Fibroblast of lung (primary cell): ENCODE measurements at regions not wholly inside any gene's neighbourhood (a gene's known extent, or its start where the extent isn't known, plus 50 kb on each side); places are given as distances from the start of the nearest gene placed in this dataset.
"Not testable (repeated sequence)": the region's sequence is repeated elsewhere in the genome, so short reads cannot be mapped to it uniquely, and the experiment has no call there.

Source experiments
- DNase-seq, 2 donors: peaks; one replicate each; pipeline versions ENCODE4 v3.0.0 to v3.0.0-alpha.2; 2010; ENCODE audit warnings: low read depth in 2 of 2
- H2AFZ ChIP-seq: 2 replicates; pipeline ENCODE4 v1.5.1; 2012; ENCODE audit warnings: low read length, control low read depth, inconsistent platforms
- H3K27ac ChIP-seq: 2 replicates; pipeline ENCODE4 v1.5.1; 2011; ENCODE audit warnings: low read length, control low read depth; ENCODE audit not compliant: insufficient read depth
- H3K27me3 ChIP-seq: 2 replicates; pipeline ENCODE4 v1.5.1; 2011; ENCODE audit warnings: mild to moderate bottlenecking, low read length; ENCODE audit not compliant: control insufficient read depth, insufficient read depth
- H3K36me3 ChIP-seq: 2 replicates; pipeline ENCODE4 v1.5.1; 2011; ENCODE audit warnings: low read length; ENCODE audit not compliant: control insufficient read depth, insufficient read depth
- H3K4me1 ChIP-seq: 2 replicates; pipeline ENCODE4 v1.5.1; 2011; ENCODE audit warnings: low read length; ENCODE audit not compliant: control insufficient read depth, insufficient read depth; ENCODE audit errors: extremely low read depth
- H3K4me2 ChIP-seq: 2 replicates; pipeline ENCODE4 v1.5.1; 2011; ENCODE audit warnings: low read length, control low read depth; ENCODE audit not compliant: insufficient read depth; ENCODE audit errors: extremely low read depth
- H3K4me3 ChIP-seq, 4 experiments: fragments of 200-600 bp in 1 of 4; sonication (generic) in 1 of 4; replicated peaks in 1 of 4; 2 replicates each; pipeline ENCODE4 v1.5.1; 2011 to 2016; ENCODE audit warnings: low read length in 4 of 4, low read depth in 3 of 4, mild to moderate bottlenecking in 3 of 4, control low read depth in 2 of 4, inconsistent platforms in 1 of 4, mixed read lengths in 1 of 4; ENCODE audit not compliant: insufficient read depth in 1 of 4; ENCODE audit errors: control extremely low read depth in 1 of 4
- H3K79me2 ChIP-seq: 2 replicates; pipeline ENCODE4 v1.5.1; 2012; ENCODE audit warnings: mild to moderate bottlenecking, low read length, inconsistent platforms; ENCODE audit not compliant: control insufficient read depth, insufficient read depth
- H3K9ac ChIP-seq: 2 replicates; pipeline ENCODE4 v1.5.1; 2011; ENCODE audit warnings: mild to moderate bottlenecking, low read length, control low read depth; ENCODE audit not compliant: insufficient read depth
- H3K9me3 ChIP-seq: 2 replicates; pipeline ENCODE4 v1.5.1; 2012; ENCODE audit warnings: low read depth, low read length; ENCODE audit not compliant: control insufficient read depth, insufficient read depth
- H4K20me1 ChIP-seq: 2 replicates; pipeline ENCODE4 v1.5.1; 2011; ENCODE audit warnings: low read length; ENCODE audit not compliant: control insufficient read depth, insufficient read depth; ENCODE audit errors: extremely low read depth
- EZH2 ChIP-seq: IDR thresholded peaks from 2 replicates; pipeline ENCODE4 v1.5.1; 2012; ENCODE audit warnings: low read length, control low read depth, mild to moderate bottlenecking; ENCODE audit errors: missing control alignments
- TF ChIP-seq, protein P1 (sequence below), 2 donors: IDR thresholded peaks in 1 of 2; conservative IDR thresholded peaks in 1 of 2; 1 replicate in 1 of 2; 2 replicates in 1 of 2; pipeline ENCODE4 v1.5.1; 2011 to 2012; ENCODE audit warnings: low read length in 2 of 2, control low read depth in 1 of 2, inconsistent platforms in 1 of 2, low read depth in 1 of 2, mild to moderate bottlenecking in 1 of 2

DNA sequence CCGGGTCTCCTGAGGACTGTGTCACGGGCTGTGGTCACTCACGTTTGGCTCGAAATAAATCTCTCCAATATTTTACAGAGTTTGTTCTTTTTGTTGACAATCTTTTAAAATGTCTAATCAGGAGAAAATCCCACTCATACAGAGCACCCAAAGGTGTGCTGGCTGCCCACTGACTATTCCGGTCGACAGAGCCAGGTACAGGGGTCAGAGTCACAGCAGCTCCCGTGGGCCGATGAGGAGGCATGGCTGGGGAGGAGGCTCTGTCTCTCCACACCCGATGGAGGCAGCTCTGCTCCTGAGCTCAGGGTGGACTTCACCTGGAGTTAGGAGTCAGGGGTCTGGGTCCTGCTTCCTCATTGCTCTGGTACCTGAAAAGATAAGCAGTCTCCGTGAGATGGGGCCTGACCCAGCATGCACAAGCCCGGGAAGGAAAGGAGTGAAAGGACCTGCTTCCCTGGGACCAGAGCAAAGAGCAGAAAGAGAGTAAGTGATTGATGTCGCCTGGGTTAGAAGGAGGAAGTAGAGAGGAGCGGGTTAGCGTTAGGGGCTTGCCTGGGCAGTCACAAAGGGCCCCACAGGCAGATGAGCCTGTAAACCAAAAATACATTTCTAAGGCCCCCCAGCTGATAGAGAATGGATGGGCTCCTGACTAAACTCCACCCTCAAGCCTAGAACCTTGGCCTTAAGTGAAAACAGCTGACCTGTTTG is 53.5 kb upstream of the UNC93A start:
- no peak overlapping the region for H3K27ac ChIP-seq

DNA sequence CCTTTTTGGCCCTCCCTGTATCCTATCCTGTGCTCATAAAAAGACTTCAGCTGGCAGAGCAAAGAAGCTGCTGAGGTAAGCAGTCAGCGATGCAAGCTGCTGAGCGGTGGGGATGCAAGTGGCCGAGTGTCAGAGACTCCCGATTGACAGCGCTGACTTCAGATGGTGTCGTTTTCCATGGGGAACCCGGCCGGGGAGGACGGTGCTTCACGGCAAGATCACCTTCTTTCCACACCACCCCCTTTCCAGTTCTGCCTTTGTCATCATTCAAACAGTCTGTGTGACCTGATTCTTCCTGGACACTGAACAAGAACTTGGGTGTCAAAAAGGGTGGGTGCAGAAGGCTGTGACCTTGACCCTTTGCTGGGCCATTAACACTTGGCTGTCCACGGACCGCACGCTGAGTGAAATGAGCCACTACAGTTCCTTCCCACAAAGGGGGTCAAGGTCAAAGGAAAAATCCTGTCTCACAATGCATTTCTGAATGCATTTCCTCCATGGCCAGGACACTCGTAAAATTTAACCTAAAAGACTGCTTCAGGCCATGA is 52.9 kb upstream of the UNC93A start:
- Histone ChIP-seq H3K27me3 (no peaks in the 10 kb centered on the region), H3K4me2 (no peak overlapping the region), H3K4me1 (no peaks in the 10 kb centered on the region), H3K36me3 (no peaks in the 10 kb centered on the region), H2AFZ (no peak overlapping the region), H3K9ac (no peak overlapping the region), H3K9me3 (no peaks in the 10 kb centered on the region), H3K79me2 (no peaks in the 10 kb centered on the region), H4K20me1 (no peaks in the 10 kb centered on the region), H3K4me3 (no peak overlapping the region), H3K27ac (no peak overlapping the region)
- DNase-seq, result no peak
- TF ChIP-seq EZH2, result no peak
- TF ChIP-seq, protein P1, sequence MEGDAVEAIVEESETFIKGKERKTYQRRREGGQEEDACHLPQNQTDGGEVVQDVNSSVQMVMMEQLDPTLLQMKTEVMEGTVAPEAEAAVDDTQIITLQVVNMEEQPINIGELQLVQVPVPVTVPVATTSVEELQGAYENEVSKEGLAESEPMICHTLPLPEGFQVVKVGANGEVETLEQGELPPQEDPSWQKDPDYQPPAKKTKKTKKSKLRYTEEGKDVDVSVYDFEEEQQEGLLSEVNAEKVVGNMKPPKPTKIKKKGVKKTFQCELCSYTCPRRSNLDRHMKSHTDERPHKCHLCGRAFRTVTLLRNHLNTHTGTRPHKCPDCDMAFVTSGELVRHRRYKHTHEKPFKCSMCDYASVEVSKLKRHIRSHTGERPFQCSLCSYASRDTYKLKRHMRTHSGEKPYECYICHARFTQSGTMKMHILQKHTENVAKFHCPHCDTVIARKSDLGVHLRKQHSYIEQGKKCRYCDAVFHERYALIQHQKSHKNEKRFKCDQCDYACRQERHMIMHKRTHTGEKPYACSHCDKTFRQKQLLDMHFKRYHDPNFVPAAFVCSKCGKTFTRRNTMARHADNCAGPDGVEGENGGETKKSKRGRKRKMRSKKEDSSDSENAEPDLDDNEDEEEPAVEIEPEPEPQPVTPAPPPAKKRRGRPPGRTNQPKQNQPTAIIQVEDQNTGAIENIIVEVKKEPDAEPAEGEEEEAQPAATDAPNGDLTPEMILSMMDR (conservative IDR thresholded peaks at IDR 0.05 in 1 of 2, IDR thresholded peaks at IDR 0.05 in 1 of 2; ENCODE audit: low read depth in 1 of 2, low read length in 2 of 2), result no peak

More for the DNA sequence above, 53.5 kb upstream of the UNC93A start:
- Histone ChIP-seq H3K9ac (no peak overlapping the region), H3K9me3 (no peaks in the 10 kb centered on the region), H3K4me1 (no peaks in the 10 kb centered on the region), H3K4me2 (no peak overlapping the region), H3K27me3 (no peaks in the 10 kb centered on the region), H3K4me3 (no peak overlapping the region), H2AFZ (no peak overlapping the region), H4K20me1 (no peaks in the 10 kb centered on the region), H3K36me3 (no peaks in the 10 kb centered on the region), H3K79me2 (no peaks in the 10 kb centered on the region)
- no peak for DNase-seq
- TF ChIP-seq EZH2, result no peak
- TF ChIP-seq, protein P1 (conservative IDR thresholded peaks at IDR 0.05 in 1 of 2, IDR thresholded peaks at IDR 0.05 in 1 of 2; ENCODE audit: low read depth in 1 of 2, low read length in 2 of 2), result no peak

DNA sequence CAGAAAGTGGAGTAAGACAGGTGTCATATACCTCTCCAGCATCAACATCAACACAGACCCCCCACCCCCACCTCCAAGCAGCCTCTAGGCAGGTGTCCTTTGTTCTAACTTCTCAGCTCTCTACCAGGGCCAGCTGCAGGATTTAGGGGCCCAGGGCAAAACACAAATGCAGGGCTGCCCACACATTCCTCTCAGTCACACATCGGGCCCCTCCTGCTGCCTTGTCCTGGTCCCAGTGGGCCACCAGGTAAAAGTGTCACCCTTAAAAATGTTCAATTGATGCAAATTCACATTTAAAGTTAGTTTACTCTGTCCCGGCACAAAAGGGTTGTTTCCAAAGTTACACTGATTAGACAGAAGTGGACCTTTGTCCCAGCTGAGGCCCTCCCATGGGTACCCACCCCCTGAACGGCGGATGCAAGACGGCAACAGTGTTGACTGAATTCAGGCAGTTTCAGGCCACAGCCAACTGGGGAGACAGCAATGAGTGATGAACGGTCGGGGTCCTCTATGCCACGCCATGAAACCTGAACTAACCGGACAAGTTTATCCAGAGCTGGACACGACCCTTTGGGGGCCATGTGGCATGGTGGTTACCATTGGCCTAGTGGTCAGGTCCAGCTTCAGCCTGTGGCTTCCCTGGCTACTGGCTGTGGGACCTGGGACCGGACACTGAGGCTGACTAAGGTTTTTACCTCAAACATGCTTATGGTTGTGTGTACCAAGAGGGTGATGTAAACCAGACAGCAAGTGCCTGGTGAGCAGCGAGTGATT is 52.2 kb upstream of the UNC93A start:
- H3K4me1 ChIP-seq, result no peaks in the 10 kb centered on the region
- no peaks in the 10 kb centered on the region for H4K20me1 ChIP-seq
- no peak for DNase-seq
- H2AFZ ChIP-seq, result no peak overlapping the region
- no peak overlapping the region for H3K4me3 ChIP-seq
- H3K9ac ChIP-seq, result no peak overlapping the region
- H3K36me3 ChIP-seq, result no peaks in the 10 kb centered on the region
- H3K27me3 ChIP-seq, result no peaks in the 10 kb centered on the region
- H3K4me2 ChIP-seq, result no peak overlapping the region
- no peak for TF ChIP-seq EZH2
- TF ChIP-seq, protein P1 (conservative IDR thresholded peaks at IDR 0.05 in 1 of 2, IDR thresholded peaks at IDR 0.05 in 1 of 2; ENCODE audit: low read depth in 1 of 2, low read length in 2 of 2), result no peak
- H3K27ac ChIP-seq, result no peak overlapping the region
- H3K9me3 ChIP-seq, result no peaks in the 10 kb centered on the region
- H3K79me2 ChIP-seq, result no peaks in the 10 kb centered on the region

DNA sequence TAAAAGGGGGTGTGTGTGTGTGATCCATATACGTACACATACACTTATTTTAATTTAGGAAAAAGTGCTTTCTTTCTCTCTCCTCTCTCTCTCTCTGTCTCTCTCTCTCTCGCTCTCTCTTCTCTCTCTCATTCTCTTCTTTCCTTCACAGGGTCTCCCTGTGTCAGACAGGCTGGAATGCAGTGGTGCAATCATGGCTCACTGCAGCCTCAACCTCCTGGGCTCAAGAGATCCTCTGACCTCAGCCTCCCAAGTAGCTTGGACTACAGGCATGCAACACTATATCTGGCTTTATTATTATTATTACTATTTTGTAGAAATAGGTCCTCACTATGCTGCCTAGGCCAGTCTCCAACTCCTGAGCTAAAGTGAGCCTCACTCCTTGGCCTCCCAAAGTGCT is 51.6 kb upstream of the UNC93A start:
- not testable (repeated sequence) for H3K27me3 ChIP-seq, H4K20me1 ChIP-seq, H3K4me1 ChIP-seq, H3K36me3 ChIP-seq, H3K27ac ChIP-seq, H2AFZ ChIP-seq, H3K4me2 ChIP-seq, H3K4me3 ChIP-seq, H3K9ac ChIP-seq, H3K79me2 ChIP-seq, H3K9me3 ChIP-seq, DNase-seq
